HG02943 (cell line): ENCODE measurements at regions not wholly inside any gene's neighbourhood (a gene's known extent, or its start where the extent isn't known, plus 50 kb on each side); places are given as distances from the start of the nearest gene placed in this dataset.

Experiments
- ATAC-seq: cut with Tn5 transposase; IDR thresholded peaks from one replicate; pipeline ENCODE4 v1.9.1; 2021; ENCODE audit warnings: mild to moderate bottlenecking, low read depth, moderate library complexity; ENCODE audit not compliant: unreplicated experiment

DNA sequence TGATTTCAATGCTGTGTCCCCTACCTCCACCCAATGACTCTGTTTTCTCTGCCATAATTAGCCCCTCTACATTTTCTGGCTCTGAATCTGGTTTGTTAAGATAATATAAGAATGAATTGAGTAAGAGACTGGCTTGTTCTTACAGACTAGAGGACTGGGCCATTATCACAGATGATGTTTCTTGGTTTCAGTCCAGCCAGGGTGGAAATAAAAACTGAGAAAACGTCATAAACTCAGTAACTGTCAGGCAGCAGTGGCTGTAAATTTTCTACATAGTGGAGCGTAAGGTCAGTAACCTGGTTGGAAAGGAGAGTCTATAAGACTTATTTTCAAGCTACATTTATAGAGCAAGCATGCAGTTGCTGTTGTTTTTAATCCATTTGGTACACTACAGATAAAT lies 485.4 kb downstream of the HTR7 start:
- no peak for ATAC-seq

DNA sequence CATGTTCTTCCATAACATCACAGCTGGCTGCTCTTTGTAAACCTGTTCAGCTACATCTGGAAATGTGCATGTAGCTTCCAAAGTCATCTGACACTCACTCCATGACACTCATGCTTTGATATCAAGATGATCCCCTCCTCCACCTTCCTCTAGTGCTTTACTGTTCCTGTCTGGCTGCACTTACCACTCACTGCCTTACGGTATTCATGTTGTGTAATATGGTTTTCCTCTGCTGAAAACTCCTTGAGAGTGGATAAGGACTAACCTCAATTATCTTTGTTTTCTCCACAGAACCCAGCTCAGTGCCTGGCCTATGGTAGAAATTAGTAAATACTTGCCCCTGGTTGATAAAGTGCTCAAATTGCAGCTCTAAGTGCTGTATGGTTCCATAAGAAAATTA lies 483.9 kb downstream of the HTR7 start:
- ATAC-seq = no peak

DNA sequence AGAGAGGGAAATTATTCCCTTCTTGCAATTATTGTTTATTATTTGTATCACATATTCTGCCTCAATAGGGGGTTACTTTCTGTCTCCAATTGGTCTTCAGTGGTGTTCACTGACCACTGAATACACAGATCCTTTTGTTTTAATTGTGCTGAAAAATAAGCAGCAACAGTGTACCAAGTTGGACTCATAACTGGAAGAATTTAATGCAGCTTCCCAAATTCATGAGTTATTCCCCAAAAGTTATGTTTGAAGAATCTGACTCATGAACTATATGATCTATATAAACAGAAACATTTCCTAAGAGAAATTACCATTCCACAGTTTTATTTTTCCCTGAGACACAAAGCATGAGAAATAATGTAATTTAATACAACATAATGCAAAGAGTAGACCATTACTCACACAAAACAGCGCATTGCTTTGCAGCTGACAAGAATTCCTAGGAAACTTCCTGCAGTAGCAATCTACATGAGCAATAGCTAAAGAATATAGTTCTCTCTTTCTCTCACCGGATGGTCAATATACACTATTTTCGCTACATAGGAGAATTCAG lies 479.2 kb downstream of the HTR7 start:
- no peak for ATAC-seq

DNA sequence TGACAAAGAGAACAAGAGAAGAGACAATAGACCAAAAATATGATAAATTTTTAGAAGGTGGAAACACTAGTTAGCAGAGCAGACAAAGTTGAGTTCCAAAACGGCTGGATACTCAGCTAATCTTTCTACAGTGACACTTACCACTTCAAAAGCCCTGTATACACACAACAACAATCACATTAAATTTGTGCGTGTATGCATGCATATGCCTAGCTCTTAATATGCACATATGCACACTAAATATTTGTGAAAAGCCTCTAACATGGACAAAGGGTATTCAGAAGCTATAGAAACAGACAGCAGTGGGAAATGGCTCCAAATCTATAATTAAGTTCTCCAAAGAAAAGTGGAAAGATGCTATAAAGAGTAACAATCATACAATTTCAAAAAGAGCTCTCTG lies 476.4 kb downstream of the HTR7 start:
- ATAC-seq = no peak

DNA sequence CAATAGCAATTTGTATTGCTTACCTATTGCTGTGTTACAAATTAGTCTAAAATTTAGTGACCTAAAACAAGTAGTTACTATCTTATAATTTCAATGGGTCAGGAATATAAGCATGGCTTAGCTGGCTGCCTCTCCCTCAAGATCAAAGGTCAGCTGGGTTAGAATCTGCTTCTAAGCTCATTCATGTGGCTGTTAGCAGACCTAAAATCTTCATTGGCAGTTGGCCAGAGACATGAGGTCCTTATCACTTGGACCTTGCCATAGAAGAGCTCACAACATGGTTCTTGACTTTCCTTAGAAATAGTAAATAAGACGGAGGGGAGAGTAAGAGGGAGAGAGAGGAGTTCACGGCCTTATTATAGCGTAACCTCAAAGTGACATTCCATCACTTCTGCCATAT lies 468.0 kb downstream of the HTR7 start:
- no peak for ATAC-seq

DNA sequence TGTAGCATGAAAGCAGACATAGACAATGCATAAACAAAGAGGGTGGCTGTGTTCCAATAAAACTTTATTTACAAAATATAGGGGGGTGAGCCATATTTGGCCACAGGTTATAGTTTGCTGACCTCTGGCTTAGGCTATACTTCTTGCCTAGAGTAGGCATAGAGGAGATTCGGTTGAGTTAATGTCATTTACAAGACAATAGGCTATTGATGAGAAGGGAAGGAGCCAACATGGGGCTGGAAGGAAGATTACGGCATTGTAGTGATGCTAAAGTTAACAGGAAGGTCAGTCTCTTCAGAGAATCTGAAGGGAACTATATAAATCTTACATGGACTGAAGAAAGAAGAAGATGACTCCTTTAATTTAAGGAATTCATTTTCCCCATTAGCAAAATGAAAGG lies 463.5 kb downstream of the HTR7 start:
- no peak for ATAC-seq

DNA sequence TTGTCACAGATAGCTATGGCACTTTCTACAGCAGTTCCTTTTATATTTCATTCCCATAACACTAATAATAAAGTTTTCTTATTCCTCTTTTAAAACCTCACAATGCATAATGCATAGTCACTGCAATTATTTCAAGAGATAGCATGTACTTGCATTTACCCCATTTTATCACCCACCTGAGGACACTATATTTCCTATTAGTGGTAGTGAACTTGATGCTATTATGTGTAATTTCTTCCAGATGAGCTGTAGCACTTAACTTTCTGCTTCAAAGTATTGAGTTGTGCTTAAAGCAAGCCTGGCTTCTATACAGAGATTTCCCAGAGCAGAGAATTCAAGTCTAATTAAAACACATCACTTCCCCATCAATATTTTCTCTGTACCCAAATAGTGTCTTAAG lies 461.1 kb downstream of the HTR7 start:
- ATAC-seq = no peak

DNA sequence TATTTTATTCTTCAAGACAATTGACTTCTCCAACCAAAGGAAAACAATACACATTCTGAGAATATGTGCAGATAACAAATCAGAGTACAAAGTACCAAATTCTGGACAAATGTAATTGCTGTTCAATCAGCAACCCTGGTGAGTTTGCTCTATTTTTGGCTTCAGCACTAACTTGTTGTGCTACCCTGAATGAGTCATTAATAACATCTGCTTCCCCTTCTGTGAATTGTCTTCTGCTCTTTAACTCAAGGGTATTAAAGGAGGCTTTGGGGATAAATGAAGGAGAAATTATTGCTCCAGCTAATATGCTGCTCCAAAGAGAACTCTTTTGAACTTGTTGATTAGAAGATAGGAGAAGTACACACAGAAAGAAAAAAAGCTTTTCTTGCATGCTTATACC lies 459.3 kb downstream of the HTR7 start:
- no peak for ATAC-seq

DNA sequence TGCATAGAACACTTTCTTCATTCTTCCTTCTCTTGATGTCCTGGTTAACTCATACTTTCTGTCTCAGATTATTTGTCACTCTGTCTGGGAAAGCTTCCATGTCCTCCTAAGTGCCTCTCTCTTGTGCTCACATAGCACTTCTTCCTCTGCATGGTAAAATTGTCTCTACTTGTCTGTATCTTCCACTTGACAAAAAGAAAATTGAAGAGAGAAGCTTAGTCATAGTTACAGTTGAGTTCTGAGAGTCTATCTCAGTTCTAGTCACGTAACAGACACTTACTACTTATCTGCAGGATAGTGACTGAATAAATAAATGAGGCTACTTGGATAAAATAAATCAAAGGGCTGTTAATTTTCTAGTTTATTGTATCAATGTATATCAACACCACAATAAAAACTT lies 458.1 kb downstream of the HTR7 start:
- ATAC-seq = no peak

DNA sequence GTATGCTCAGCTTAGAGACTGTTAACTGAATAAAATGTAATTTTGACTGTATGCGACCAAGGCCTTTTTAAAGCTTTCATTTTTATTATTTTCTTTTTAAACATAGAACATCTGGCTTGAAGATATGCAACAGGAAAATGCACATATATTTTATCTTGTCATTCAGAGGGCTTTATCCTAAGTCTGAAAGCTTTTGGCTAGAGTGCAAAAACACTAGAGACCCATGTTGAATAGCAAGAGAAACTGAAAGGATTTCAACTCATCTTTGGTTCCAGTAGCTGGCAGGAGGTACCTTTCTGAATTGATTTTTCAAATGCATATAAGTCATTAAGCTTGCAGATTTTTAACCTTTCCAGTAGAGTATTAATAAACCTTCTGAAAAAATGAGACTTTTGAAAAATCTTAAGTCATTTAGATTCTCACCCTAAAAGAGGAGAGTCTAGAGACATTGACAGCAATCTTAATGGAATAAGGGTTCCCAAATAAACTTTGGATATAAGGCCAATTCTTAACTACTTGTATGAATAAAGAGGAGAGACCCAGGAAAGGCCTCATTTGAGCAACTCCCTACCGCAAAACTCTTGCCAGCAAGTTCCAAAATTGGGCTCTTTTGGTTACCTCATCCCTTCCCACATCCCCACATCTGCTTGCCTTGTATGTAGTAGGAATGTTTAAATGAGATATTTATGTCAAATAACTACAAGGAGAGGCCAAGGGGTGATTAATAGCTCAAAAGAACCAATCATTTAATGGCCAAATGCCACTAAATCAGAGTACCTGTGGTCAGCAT lies 454.4 kb downstream of the HTR7 start:
- no peak for ATAC-seq

DNA sequence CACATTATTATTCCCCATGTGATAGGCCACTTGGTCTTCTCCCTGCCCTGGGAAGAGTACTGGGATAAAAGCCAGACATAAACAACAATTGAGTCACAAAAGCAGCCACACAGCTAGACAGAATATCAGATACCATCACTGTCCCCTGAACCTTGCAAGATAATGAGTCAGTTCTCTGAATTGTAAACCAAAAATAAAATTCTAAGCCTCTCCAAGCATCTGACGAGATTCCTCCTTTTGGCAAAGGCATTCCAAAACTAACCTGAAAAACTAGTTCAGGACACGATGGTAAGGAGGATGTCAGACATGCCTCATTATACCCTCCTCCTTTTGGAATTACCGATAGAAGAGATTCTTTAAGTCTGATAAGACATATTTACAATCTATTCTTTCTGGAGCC lies 450.7 kb downstream of the HTR7 start:
- ATAC-seq = no peak

DNA sequence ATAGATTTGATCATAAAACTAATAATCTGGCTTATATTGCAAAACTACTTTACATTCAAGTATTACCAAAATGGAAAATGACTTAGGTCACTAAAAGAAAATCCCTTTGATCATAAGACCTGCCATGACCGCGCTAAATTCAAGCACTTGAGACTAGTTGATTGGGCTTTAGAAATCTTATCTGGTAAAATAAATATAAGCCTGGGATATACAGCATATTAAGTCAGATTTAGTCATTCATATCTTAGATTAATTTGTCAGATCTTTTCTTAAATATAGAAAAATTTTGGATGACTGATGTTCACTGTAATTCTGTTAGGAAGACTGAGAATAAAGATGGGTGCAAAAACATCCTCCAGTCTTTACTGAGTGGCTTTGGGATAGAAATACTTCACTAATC lies 450.0 kb downstream of the HTR7 start:
- ATAC-seq = no peak

DNA sequence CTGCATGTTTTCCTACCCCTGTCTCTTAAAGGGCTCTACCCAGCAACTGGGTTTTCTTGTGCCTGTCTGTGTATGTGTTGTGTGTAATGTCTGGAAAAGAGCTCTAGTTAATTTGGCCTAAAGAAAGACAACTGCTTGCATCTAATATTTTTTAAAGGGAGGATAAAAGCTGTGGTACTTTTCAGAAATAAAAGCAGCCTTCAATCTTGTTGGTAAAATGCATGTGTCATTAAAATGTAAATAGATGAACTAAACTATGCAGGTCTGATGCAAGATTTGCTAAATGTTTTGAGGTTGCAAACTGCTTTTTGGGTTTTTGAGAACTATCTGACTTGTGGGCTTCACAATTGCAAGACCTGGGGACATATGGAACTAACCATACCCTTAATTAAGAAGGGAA lies 445.3 kb downstream of the HTR7 start:
- ATAC-seq = no peak

DNA sequence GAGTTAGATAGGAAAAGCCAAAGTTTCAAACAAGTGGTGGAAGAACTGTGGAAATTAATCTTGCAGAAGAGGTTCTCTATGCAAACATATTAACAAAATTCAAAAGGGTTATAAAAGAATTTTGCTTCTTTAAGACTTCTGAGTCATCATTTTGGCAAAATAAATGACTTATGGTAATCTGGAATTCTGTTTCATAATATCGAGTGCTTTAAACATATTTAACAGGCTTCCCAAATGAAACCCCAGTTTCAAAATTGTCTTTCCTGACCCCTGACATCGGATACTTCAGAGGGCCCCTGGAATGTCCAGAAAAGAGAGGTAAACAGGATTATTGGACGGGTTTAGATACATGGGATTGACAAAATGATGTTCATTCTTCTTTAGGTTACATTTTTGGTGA lies 444.6 kb downstream of the HTR7 start:
- no peak for ATAC-seq

DNA sequence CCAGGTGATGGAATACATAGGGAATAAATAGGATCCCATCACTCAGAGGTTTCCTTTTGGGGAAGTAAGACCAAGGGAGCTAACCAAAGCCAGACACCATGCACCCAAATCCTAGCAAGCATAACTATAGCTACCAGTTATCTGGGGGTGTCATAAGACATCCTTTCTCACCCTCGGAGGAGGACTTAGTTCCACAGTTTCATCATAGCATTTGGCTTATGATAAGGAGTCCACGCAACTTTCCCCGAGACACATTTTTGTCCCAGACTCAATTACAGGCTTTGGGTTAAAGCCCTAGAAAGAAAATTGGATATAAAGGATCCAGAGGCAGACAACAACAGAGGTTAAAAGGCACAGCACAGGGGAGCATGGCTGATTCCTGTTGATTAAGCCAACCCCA lies 442.9 kb downstream of the HTR7 start:
- ATAC-seq = no peak

DNA sequence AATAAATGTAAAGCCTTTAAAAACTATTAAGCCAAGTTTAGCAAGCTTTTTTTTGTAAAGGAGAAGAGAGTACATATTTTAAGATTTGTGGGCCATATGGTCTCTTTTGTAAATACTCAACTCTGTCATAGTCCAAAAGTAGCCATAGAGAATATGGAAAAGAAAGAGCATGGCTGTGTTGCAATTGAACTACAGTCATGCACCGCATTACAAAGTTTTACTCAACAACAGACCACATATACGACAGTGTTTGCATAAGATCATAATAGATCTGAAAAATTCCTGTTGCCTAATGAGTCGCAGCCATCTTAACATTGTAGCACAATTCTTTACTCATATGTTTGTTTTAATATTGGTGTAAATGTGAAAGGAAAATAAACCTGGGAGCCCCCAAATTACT lies 440.8 kb downstream of the HTR7 start:
- ATAC-seq = no peak

DNA sequence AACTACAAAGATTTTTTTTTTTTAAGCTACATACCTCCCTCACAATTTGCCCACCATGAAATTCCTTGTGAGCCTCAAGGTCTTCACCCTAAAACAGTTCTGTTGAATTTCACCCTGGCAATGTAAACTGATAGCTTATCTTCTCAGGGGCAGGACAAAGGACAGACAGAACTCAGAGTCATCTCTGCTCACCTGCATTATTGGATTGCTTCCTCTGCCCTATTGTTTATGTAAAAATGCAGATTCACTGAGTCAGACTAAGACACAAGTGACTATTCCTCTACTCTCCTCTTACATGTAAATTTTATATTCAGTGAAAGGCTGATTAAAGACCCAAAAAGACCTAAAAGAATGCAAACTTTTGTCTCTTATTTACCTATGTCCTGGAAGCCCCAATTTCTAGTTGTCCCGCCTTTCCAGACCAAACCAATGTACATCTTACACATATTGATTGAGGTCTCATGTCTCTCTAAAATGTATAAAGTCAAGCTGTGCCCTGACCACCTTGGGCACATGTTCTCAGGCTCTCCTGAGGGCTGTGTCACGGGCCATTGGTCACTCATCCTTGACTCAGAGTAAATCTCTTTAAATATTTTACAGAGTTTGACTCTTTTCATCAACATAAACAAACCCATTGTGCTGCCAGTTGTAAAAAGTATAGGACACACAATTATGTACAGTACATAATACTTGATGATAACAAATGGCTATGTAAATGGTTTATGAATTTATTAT lies 440.2 kb downstream of the HTR7 start:
- ATAC-seq = no peak

DNA sequence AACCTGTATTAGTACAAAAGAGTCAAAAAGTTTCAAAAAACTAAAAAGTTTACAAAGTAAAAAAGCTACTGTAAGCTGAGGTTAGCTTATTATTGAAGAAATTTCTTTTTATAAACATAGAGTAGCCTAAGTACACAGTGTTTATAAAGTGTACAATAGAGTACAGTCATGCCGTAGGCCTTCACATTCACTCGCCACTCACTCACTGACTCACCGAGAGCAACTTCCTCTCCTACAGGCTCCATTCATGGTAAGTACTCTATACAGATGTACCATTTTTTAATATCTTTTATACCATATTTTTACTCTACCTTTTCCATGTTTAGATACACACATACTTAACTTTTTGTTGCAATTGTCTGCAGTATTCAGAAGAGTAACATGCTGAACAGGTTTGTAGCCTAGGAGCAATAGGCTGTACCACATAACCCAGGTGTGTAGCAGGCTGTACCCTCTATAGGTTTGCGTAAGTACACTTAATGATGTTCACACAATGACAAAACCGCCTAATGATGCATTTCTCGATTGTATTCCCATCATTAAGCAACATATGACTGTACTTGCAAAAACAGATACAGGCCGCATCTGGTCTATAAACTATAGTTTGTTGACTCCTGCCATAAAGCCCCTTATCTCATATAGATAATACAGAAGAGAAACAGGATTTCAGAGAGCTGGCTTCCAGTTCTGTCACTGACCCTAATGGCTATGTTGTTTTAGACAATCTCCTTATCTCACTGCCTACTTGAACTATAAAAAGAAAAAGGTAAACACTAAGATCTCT lies 438.8 kb downstream of the HTR7 start:
- ATAC-seq = no peak

DNA sequence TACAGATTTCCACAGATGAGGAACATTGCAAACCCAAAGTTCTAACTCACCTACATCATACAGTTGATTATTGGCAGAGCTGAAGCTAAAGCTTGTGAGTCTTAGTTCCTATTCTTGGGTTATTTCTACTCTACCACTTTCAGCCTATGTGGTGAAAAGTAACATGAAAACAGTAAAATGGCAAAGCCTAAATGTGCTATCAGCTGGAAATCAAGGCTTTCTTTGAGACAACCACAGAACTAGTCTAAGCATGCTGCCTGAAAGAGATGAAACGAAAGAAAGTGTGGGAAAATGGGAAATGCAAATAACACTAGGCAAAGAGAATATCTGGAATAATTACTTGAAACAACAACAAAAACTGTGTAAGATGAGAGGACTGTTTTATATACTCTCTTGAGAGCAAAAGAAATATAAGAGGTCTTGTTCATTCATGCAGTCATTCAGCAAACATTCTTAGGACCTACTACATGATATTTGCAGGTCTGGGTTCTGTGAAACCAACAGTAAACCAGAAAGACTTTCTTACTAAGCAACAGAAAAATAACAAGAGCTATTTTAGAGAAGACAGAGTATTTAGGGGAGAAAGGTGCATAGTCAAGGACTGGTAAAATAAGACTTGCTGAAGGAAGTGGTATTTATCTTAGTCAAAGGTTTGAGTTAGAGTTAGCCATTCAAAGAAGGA lies 437.1 kb downstream of the HTR7 start:
- ATAC-seq = no peak

DNA sequence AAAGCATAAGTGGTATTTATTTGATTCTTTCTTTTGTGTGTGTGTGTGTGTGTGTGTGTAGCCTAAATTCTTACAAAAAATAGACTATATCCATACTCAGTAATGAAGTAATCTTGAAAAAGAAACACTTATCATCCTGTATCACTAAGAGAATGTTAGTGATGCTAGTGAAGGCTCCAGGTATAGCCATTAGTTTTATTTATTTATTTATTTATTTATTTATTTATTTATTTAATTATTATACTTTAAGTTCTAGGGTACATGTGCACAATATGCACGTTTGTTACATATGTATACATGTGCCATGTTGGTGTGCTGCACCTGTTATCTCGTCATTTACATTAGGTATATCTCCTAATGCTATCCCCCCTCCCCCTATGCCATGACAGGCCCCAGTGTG lies 436.0 kb downstream of the HTR7 start:
- no peak for ATAC-seq

DNA sequence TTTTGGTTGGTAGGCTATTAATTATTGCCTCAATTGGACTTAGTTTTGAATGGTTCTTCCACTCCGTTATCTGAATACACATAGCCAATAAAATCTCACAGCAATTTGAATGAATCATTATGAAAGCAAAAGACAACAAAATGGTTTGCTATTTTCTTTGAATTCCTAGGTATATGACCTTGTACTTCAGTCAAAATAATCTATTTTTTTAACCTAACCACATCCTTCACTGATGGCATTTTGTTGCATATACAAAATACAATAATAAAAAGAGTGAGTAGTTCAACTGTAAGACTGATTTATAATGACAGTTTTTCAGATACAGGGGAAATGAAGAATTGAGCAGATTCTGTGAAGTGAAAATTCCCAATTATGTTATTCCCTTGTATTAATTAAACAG lies 433.1 kb downstream of the HTR7 start:
- ATAC-seq = no peak
